ENCODE measurements at regions not wholly inside any gene's neighbourhood (a gene's known extent, or its start where the extent isn't known, plus 50 kb on each side); places are given as distances from the start of the nearest gene placed in this dataset.

DNA sequence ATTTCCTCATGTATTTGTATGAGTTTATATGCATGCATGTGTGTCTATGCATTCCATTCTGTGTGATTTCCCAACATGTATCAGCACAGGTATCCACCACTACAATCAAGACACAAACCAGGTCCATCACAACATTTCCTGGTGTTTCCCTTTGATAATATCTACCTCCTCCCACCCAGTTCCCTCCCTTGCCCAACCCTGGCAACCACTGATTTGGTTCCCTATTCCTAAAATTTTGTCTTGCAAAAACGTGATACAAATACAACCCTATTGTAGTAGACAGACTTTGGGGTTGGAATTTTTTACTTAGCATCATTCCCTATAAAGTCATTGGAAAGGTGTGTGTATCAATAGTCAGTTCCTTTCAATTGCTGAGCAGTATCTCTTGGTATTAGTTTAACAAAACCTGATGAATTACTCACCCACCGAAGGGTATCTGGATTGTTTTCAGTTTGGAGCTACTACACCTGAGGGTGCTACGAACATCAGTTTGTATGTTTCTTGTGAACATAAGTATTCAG is 51.8 kb upstream of the IGLL5 start:
- Histone ChIP-seq H3K56ac (ENCODE audit: insufficient read length, low read depth, low read length) (no peak overlapping the region), H3K4me1 (ENCODE audit: insufficient read depth, low read length) (no peaks in the 10 kb centered on the region), H2BK5ac (ENCODE audit: insufficient read length, low read length) (no peak overlapping the region), H3K27me3 (ENCODE audit: insufficient read depth, low read length) (peaks cover 7% of the 10 kb centered on the region; the same call in 1 of the 2 replicates), H3T11ph (ENCODE audit: low read length) (no peak overlapping the region), H2BK12ac (ENCODE audit: insufficient read length, low read depth, low read length) (no peak overlapping the region), H2AFZ (ENCODE audit: low read length) (no peak overlapping the region), H3K9ac (ENCODE audit: extremely low read depth, insufficient read length, low read length) (no peak overlapping the region), H2AK5ac (ENCODE audit: insufficient read length, low read length) (no peak overlapping the region), H3K23me2 (ENCODE audit: insufficient read length, low read depth, low read length, poor library complexity, severe bottlenecking) (no peaks in the 10 kb centered on the region), H3K79me1 (ENCODE audit: insufficient read depth, low read depth, low read length, poor library complexity, severe bottlenecking) (no peaks in the 10 kb centered on the region), H2BK20ac (ENCODE audit: low read depth, low read length, poor library complexity, severe bottlenecking) (no peak overlapping the region), H3K23ac (ENCODE audit: insufficient read length, low read depth, low read length) (no peak overlapping the region), H3K79me2 (ENCODE audit: insufficient read depth, low read length) (no peaks in the 10 kb centered on the region), H3K27ac (ENCODE audit: insufficient read length, low read depth, low read length) (no peak overlapping the region), H3K18ac (ENCODE audit: insufficient read length, low read depth, low read length) (no peak overlapping the region), H2BK120ac (ENCODE audit: low read depth, low read length, poor library complexity, severe bottlenecking) (no peak overlapping the region), H2BK15ac (ENCODE audit: low read depth, low read length) (no peak overlapping the region), H4K8ac (replicated peaks; ENCODE audit: insufficient read length, low read depth, low read length) (no peak overlapping the region), H4K91ac (ENCODE audit: insufficient read length, low read depth, low read length) (no peak overlapping the region), H3K14ac (ENCODE audit: insufficient read depth, low read length) (no peak overlapping the region), H3K4ac (ENCODE audit: low read depth, low read length) (no peak overlapping the region), H4K5ac (ENCODE audit: insufficient read length, low read depth, low read length) (no peak overlapping the region), H3K4me2 (ENCODE audit: insufficient read depth, insufficient read length, low read length) (no peak overlapping the region), H4K20me1 (ENCODE audit: control insufficient read depth, insufficient read depth, insufficient read length) (no peaks in the 10 kb centered on the region), H3K9me3 (ENCODE audit: control insufficient read depth, low read depth, low read length) (no peaks in the 10 kb centered on the region)
- TF ChIP-seq, protein P1, sequence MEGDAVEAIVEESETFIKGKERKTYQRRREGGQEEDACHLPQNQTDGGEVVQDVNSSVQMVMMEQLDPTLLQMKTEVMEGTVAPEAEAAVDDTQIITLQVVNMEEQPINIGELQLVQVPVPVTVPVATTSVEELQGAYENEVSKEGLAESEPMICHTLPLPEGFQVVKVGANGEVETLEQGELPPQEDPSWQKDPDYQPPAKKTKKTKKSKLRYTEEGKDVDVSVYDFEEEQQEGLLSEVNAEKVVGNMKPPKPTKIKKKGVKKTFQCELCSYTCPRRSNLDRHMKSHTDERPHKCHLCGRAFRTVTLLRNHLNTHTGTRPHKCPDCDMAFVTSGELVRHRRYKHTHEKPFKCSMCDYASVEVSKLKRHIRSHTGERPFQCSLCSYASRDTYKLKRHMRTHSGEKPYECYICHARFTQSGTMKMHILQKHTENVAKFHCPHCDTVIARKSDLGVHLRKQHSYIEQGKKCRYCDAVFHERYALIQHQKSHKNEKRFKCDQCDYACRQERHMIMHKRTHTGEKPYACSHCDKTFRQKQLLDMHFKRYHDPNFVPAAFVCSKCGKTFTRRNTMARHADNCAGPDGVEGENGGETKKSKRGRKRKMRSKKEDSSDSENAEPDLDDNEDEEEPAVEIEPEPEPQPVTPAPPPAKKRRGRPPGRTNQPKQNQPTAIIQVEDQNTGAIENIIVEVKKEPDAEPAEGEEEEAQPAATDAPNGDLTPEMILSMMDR (conservative IDR thresholded peaks at IDR 0.05) = no peak
- Mint-ChIP-seq H3K27me3 (ENCODE audit: low read depth) (peaks cover 97% of the 10 kb centered on the region), H3K27ac (no peak overlapping the region), H3K4me3 (no peak overlapping the region), H3K36me3 (ENCODE audit: insufficient read depth in 1 of 3, low read depth in 3 of 3) (no peaks in the 10 kb centered on the region), H3K9me3 (peaks cover 6 to 9% of the 10 kb centered on the region in 2 experiments; a peak in 4 of 5 replicates), H3K4me1 (no peaks in the 10 kb centered on the region)
- no CpG with 5 or more reads among the region's 3 CpGs for WGBS (ENCODE audit: extremely low coverage, insufficient read length, low lambda C conversion rate)
- DNase-seq = no peak
